ENCODE measurements at regions not wholly inside any gene's neighbourhood (a gene's known extent, or its start where the extent isn't known, plus 50 kb on each side); places are given as distances from the start of the nearest gene placed in this dataset.

- no peaks in the 10 kb centered on the region for H3K36me3 ChIP-seq (replicated peaks in 1 of 2; ENCODE audit: control insufficient read depth in 1 of 2, insufficient read depth in 2 of 2, low read length in 1 of 2)
- H3K27me3 ChIP-seq (ENCODE audit: insufficient read depth), result no peaks in the 10 kb centered on the region
- H2AFZ ChIP-seq (ENCODE audit: low read depth), result no peak overlapping the region
- no peak overlapping the region for H3K4me3 ChIP-seq (ENCODE audit: low read depth in 2 of 2, low read length in 1 of 2)
- ChIA-PET CTCF (interaction anchor here (0.7 to 0.9 kb wide), 2 partner anchors 11 to 18 kb away, joined by 3 to 5 read pairs; no protein-coding TSS in a partner anchor), POLR2A (no interaction called here)
- WGBS (ENCODE audit: low lambda C conversion rate), result 76% methylated on average over 2 of the region's 2 CpGs
- H3K9me2 ChIP-seq, result no peaks in the 10 kb centered on the region
- H3K4me2 ChIP-seq, result no peak overlapping the region
- no peak overlapping the region for H3K9ac ChIP-seq
- peak; percentile 9 for DNase-seq
- no peaks in the 10 kb centered on the region for H4K20me1 ChIP-seq (ENCODE audit: insufficient read depth)
- no peak overlapping the region for H3K27ac ChIP-seq (ENCODE audit: low read depth in 2 of 2, low read length in 1 of 2)
- H3K4me1 ChIP-seq (ENCODE audit: control insufficient read depth in 1 of 2, insufficient read depth in 2 of 2, low read depth in 1 of 2, low read length in 1 of 2), result peaks cover 0 to 3% of the 10 kb centered on the region in 2 experiments; a peak in 1 of 4 replicates
- no peaks in the 10 kb centered on the region for H3K79me2 ChIP-seq (ENCODE audit: insufficient read depth)
- H3F3A ChIP-seq (replicated peaks; ENCODE audit: insufficient read depth), result no peaks in the 10 kb centered on the region
- H3K9me3 ChIP-seq, result no peaks in the 10 kb centered on the region
- TF ChIP-seq TAF1 (IDR thresholded peaks at IDR 0.05; ENCODE audit: borderline replicate concordance, low read depth, low read length), result no peak
- no peak for TF ChIP-seq FOXM1 (IDR thresholded peaks at IDR 0.05; ENCODE audit: low read depth)
- no peak for TF ChIP-seq GATA2 (CRISPR knock-in tag; IDR thresholded peaks at IDR 0.05)
- no peak for TF ChIP-seq FOXJ3 (CRISPR knock-in tag; IDR thresholded peaks at IDR 0.05)
- no peak for TF ChIP-seq SMC3 (IDR thresholded peaks at IDR 0.05; ENCODE audit: low read depth, low read length)
- no peak for TF ChIP-seq IRF3 (IDR thresholded peaks at IDR 0.05; ENCODE audit: low read depth, low read length)
- TF ChIP-seq SIN3A (IDR thresholded peaks at IDR 0.05; ENCODE audit: borderline replicate concordance, low read depth, low read length), result no peak
- TF ChIP-seq NFIC (IDR thresholded peaks at IDR 0.05; ENCODE audit: borderline replicate concordance), result no peak
- TF ChIP-seq CTCF (IDR thresholded peaks at IDR 0.05), result no peak
- TF ChIP-seq RAD21 (IDR thresholded peaks at IDR 0.05; ENCODE audit: low read length), result no peak
- no peak for TF ChIP-seq USF2 (IDR thresholded peaks at IDR 0.05; ENCODE audit: borderline replicate concordance, low read depth, low read length)
- TF ChIP-seq TEAD4 (IDR thresholded peaks at IDR 0.05; ENCODE audit: borderline replicate concordance, insufficient read depth), result no peak
- TF ChIP-seq NRF1 (IDR thresholded peaks at IDR 0.05; ENCODE audit: low read depth, low read length), result no peak
- no peak for TF ChIP-seq JUND (IDR thresholded peaks at IDR 0.05)
- TF ChIP-seq USF1 (IDR thresholded peaks at IDR 0.05; ENCODE audit: borderline replicate concordance, low read depth), result no peak
- TF ChIP-seq RCOR1 (IDR thresholded peaks at IDR 0.05; ENCODE audit: low read length), result no peak
Observed at GRCh38 chr11:92330114-92330513, 105.5 kb downstream of the FAT3 start.

Measured in SK-N-SH (cell line).